Peyer's patch (tissue), 4 donors: ENCODE measurements at regions not wholly inside any gene's neighbourhood (a gene's known extent, or its start where the extent isn't known, plus 50 kb on each side); places are given as distances from the start of the nearest gene placed in this dataset.
"Not testable (repeated sequence)": the region's sequence is repeated elsewhere in the genome, so short reads cannot be mapped to it uniquely, and the experiment has no call there.

Experiments used
- DNase-seq, 3 donors: peaks; one replicate each; pipeline ENCODE4 v3.0.0-alpha.2; 2017 to 2019
- H3K27ac ChIP-seq, 4 donors: fragments of 200-600 bp; sonication (generic); one replicate each; pipeline ENCODE4 v1.5.1; 2016 to 2019
- H3K27me3 ChIP-seq, 2 donors: fragments of 200-600 bp; sonication (generic); one replicate each; pipeline ENCODE4 v1.5.1; 2019
- H3K36me3 ChIP-seq, 3 donors: fragments of 200-600 bp; sonication (generic); one replicate each; pipeline ENCODE4 v1.5.1; 2016 to 2019
- H3K4me1 ChIP-seq, 4 donors: fragments of 200-600 bp; sonication (generic); one replicate each; pipeline ENCODE4 v1.5.1; 2016 to 2019
- H3K4me3 ChIP-seq, 4 donors: fragments of 200-600 bp; sonication (generic); 1 replicate in 3 of 4; 2 replicates in 1 of 4; pipeline ENCODE4 v1.5.1; 2016 to 2019; ENCODE audit warnings: mild to moderate bottlenecking in 1 of 4
- H3K9me3 ChIP-seq, 4 donors: fragments of 200-600 bp; sonication (generic); one replicate each; pipeline ENCODE4 v1.5.1; 2016 to 2019; ENCODE audit warnings: mild to moderate bottlenecking in 1 of 4
- CTCF ChIP-seq, 6 experiments: fragments of 450-650 bp in 4 of 6; fragments of 200-600 bp in 2 of 6; sonication (generic) in 1 of 6; IDR thresholded peaks; one replicate each; pipeline ENCODE4 v1.5.1; 2017 to 2019; ENCODE audit warnings: antibody characterized with exemption in 6 of 6, mild to moderate bottlenecking in 3 of 6, moderate library complexity in 1 of 6
- POLR2A ChIP-seq, 2 donors: fragments of 450-650 bp; IDR thresholded peaks; one replicate each; pipeline ENCODE4 v1.5.1; 2017; ENCODE audit warnings: antibody characterized with exemption in 2 of 2, mild to moderate bottlenecking in 2 of 2, moderate library complexity in 2 of 2

- Histone ChIP-seq H3K4me1 (no peaks in the 10 kb centered on the region), H3K9me3 (no peaks in the 10 kb centered on the region), H3K27me3 (no peaks in the 10 kb centered on the region), H3K27ac (no peak overlapping the region), H3K36me3 (no peaks in the 10 kb centered on the region), H3K4me3 (no peak overlapping the region)
- DNase-seq: no peak
- TF ChIP-seq POLR2A (IDR thresholded peaks at IDR 0.05) (no peak), CTCF (IDR thresholded peaks at IDR 0.05) (no peak)
Observed at GRCh38 chr5:102590467-102590866, 91.7 kb upstream of the SLCO6A1 start.

- no peaks in the 10 kb centered on the region for H3K27me3 ChIP-seq
- H3K4me1 ChIP-seq: no peaks in the 10 kb centered on the region
- no peaks in the 10 kb centered on the region for H3K9me3 ChIP-seq
- no peaks in the 10 kb centered on the region for H3K36me3 ChIP-seq
- no peak for DNase-seq
- H3K27ac ChIP-seq: no peak overlapping the region
- TF ChIP-seq CTCF (IDR thresholded peaks at IDR 0.05): no peak
- no peak for TF ChIP-seq POLR2A (IDR thresholded peaks at IDR 0.05)
- no peak overlapping the region for H3K4me3 ChIP-seq
Observed at GRCh38 chr5:102591650-102592049, 92.8 kb upstream of the SLCO6A1 start.

GRCh38 chr5:102592586-102592985 lies 93.8 kb upstream of the SLCO6A1 start:
- not testable (repeated sequence) for H3K36me3 ChIP-seq, H3K9me3 ChIP-seq, DNase-seq, H3K4me1 ChIP-seq, H3K27me3 ChIP-seq, H3K4me3 ChIP-seq, H3K27ac ChIP-seq

GRCh38 chr5:102594192-102594591 lies 95.4 kb upstream of the SLCO6A1 start:
- Histone ChIP-seq H3K4me3 (no peak overlapping the region), H3K27ac (no peak overlapping the region), H3K36me3 (no peaks in the 10 kb centered on the region), H3K9me3 (no peaks in the 10 kb centered on the region), H3K4me1 (no peaks in the 10 kb centered on the region), H3K27me3 (no peaks in the 10 kb centered on the region)
- TF ChIP-seq CTCF (IDR thresholded peaks at IDR 0.05) (no peak), POLR2A (IDR thresholded peaks at IDR 0.05) (no peak)
- no peak for DNase-seq

- TF ChIP-seq POLR2A (IDR thresholded peaks at IDR 0.05) (no peak), CTCF (IDR thresholded peaks at IDR 0.05) (no peak)
- no peak for DNase-seq
- no peaks in the 10 kb centered on the region for H3K9me3 ChIP-seq
- H3K36me3 ChIP-seq: no peaks in the 10 kb centered on the region
- H3K27ac ChIP-seq: no peak overlapping the region
- no peaks in the 10 kb centered on the region for H3K27me3 ChIP-seq
- no peak overlapping the region for H3K4me3 ChIP-seq
- no peaks in the 10 kb centered on the region for H3K4me1 ChIP-seq
Observed at GRCh38 chr5:102595332-102595731, 96.5 kb upstream of the SLCO6A1 start.

GRCh38 chr5:102596113-102596512 lies 97.3 kb upstream of the SLCO6A1 start:
- no peaks in the 10 kb centered on the region for H3K27me3 ChIP-seq
- DNase-seq: no peak
- H3K36me3 ChIP-seq: no peaks in the 10 kb centered on the region
- no peak overlapping the region for H3K4me3 ChIP-seq
- no peak for TF ChIP-seq CTCF (IDR thresholded peaks at IDR 0.05)
- TF ChIP-seq POLR2A (IDR thresholded peaks at IDR 0.05): no peak
- no peaks in the 10 kb centered on the region for H3K4me1 ChIP-seq
- no peak overlapping the region for H3K27ac ChIP-seq
- no peaks in the 10 kb centered on the region for H3K9me3 ChIP-seq
